Transverse colon (tissue), 4 donors: ENCODE measurements at regions not wholly inside any gene's neighbourhood (a gene's known extent, or its start where the extent isn't known, plus 50 kb on each side); places are given as distances from the start of the nearest gene placed in this dataset.
"Not testable (repeated sequence)": the region's sequence is repeated elsewhere in the genome, so short reads cannot be mapped to it uniquely, and the experiment has no call there.

ENCODE experiments used
- DNase-seq: peaks from one replicate; pipeline ENCODE4 v3.0.0-alpha.2; 2019
- H3K27ac ChIP-seq, 4 donors: fragments of 200-600 bp; sonication (generic); 2 replicates each; pipeline ENCODE4 v1.5.1; 2016 to 2018; ENCODE audit warnings: inconsistent platforms in 4 of 4
- H3K27me3 ChIP-seq: fragments of 200-600 bp; sonication (generic); 2 replicates; pipeline ENCODE4 v1.5.1; 2017; ENCODE audit warnings: inconsistent platforms
- H3K36me3 ChIP-seq, 4 donors: fragments of 200-600 bp; sonication (generic); 2 replicates each; pipeline ENCODE4 v1.5.1; 2017 to 2019; ENCODE audit warnings: inconsistent platforms in 4 of 4
- H3K4me1 ChIP-seq, 4 donors: fragments of 200-600 bp; sonication (generic); 2 replicates each; pipeline ENCODE4 v1.5.1; 2017 to 2020; ENCODE audit warnings: inconsistent platforms in 4 of 4
- H3K4me3 ChIP-seq, 4 donors: fragments of 200-600 bp; sonication (generic); 1 replicate in 1 of 4; 2 replicates in 3 of 4; pipeline versions ENCODE4 v1.5.1 to v1.6.1; 2017 to 2019; ENCODE audit warnings: inconsistent platforms in 4 of 4
- H3K9me3 ChIP-seq, 2 donors: fragments of 200-600 bp; sonication (generic); 2 replicates each; pipeline ENCODE4 v1.5.1; 2017 to 2019; ENCODE audit warnings: inconsistent platforms in 2 of 2
- EP300 ChIP-seq: sonication (generic); formaldehyde crosslinking; IDR thresholded peaks from one replicate; pipeline ENCODE4 v1.6.1; 2017; ENCODE audit warnings: antibody characterized with exemption, low read depth
- POLR2A ChIP-seq: fragments of 450-650 bp; IDR thresholded peaks from one replicate; pipeline ENCODE4 v1.6.1; 2016; ENCODE audit warnings: antibody characterized with exemption, mild to moderate bottlenecking, moderate library complexity
- POLR2AphosphoS5 ChIP-seq, 3 donors: sonication (generic); formaldehyde crosslinking; IDR thresholded peaks; one replicate each; pipeline ENCODE4 v1.6.1; 2016; ENCODE audit warnings: antibody characterized with exemption in 3 of 3
- WGBS, 2 donors: methylation state at CpG; one replicate each; pipeline ENCODE4 v1.1.5; 2018; ENCODE audit warnings: low coverage in 1 of 2; 5-methylcytosine and 5-hydroxymethylcytosine counted together
- in situ Hi-C, 4 donors: fragments of 200-750 bp; cut with MboI; loops; one replicate each; pipeline versions ENCODE4 v1.15.0 to v1.15.1; 2017; ENCODE audit warnings: low sequenced_read_pairs in 3 of 4, low pct_ligation_motif_present in 1 of 4, low pct_unique_long_range_greater_than_20kb in 1 of 4
- intact Hi-C: fragments of 100-400 bp; cut with DNase I; formaldehyde crosslinking; loops from one replicate; pipeline ENCODE4 v1.15.1; 2023; ENCODE audit warnings: low total_unique reads
- TF ChIP-seq, protein P1 (sequence below), 5 experiments: fragments of 200-600 bp in 3 of 5; fragments of 450-650 bp in 2 of 5; sonication (generic) in 3 of 5; IDR thresholded peaks; 1 replicate in 2 of 5; 2 replicates in 3 of 5; pipeline ENCODE4 v1.5.1; 2016 to 2017; ENCODE audit warnings: antibody characterized with exemption in 5 of 5, inconsistent platforms in 3 of 5, mild to moderate bottlenecking in 2 of 5, moderate library complexity in 1 of 5

DNA sequence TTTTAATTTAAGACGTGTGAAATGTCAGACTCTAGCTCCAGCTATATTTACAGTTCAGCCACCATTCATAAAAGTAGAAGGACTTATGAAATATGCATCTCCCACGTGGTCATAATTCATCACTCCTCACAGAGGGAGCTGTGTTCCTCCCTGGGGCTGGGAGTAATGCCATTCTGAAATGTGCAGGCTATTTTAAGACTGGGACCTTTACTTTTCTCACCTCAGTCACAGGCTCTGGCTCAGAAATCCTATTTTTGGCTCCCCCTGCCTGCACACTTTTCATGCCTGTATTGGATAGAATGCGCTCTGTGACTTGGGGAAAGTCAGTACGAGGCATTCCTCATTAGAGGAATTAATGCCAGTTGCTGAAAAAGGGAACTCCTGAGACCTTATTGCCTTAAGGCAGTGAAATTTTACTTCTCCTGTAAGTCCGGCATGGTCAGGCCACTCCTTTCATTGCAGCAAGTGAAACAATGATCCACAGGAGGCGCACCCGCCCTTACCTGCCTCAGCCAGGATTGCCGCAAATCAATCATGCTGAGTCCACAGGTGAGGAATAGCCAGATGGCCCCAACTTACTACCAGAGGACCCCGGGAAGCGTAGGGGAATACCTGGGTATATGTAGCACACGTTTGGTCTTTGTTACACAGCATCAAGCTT, 1133.2 kb upstream of the TMEM132C start:
- Histone ChIP-seq H3K36me3 (no peaks in the 10 kb centered on the region), H3K4me3 (no peak overlapping the region), H3K4me1 (no peaks in the 10 kb centered on the region), H3K9me3 (peaks cover 0 to 3% of the 10 kb centered on the region in 2 donors), H3K27ac (no peak overlapping the region), H3K27me3 (no peaks in the 10 kb centered on the region)
- TF ChIP-seq, protein P1, sequence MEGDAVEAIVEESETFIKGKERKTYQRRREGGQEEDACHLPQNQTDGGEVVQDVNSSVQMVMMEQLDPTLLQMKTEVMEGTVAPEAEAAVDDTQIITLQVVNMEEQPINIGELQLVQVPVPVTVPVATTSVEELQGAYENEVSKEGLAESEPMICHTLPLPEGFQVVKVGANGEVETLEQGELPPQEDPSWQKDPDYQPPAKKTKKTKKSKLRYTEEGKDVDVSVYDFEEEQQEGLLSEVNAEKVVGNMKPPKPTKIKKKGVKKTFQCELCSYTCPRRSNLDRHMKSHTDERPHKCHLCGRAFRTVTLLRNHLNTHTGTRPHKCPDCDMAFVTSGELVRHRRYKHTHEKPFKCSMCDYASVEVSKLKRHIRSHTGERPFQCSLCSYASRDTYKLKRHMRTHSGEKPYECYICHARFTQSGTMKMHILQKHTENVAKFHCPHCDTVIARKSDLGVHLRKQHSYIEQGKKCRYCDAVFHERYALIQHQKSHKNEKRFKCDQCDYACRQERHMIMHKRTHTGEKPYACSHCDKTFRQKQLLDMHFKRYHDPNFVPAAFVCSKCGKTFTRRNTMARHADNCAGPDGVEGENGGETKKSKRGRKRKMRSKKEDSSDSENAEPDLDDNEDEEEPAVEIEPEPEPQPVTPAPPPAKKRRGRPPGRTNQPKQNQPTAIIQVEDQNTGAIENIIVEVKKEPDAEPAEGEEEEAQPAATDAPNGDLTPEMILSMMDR (IDR thresholded peaks at IDR 0.05), result no peak
- TF ChIP-seq EP300, result no peak
- no peak for TF ChIP-seq POLR2A
- TF ChIP-seq POLR2AphosphoS5 (IDR thresholded peaks at IDR 0.05), result no peak
- DNase-seq, result no peak
- in situ Hi-C loops, result no loop called here
- WGBS, 2 donors, result 33 to 71% methylated on average over 2 to 11 of the region's 11 CpGs
- intact Hi-C loops, result no loop called here

DNA sequence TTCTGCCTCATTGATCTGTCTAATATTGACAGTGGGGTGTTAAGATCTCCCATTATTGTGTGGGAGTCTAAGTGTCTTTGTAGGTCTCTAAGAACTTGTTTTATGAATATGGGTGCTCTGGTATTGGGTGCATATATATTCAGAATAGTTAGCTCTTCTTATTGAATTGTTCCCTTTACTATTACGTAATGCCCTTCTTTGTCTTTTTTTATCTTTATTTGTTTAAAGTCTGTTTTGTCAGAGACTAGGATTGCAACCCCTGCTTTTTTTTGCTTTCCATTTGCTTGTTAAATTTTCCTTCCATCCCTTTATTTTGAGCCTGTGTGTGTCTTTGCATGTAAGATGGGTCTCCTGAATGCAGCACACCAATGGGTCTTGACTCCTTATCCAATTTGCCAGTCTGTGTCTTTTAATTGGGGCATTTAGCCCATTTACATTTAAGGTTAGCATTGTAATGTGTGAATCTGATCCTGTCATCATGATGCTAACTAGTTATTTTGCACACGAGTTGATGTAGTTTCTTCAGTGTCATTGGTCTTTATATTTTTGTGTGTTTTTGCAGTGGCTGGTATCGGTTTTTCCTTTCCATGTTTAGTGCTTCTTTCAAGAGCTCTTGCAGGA, 1126.0 kb upstream of the TMEM132C start:
- DNase-seq, H3K4me3 ChIP-seq, H3K36me3 ChIP-seq, in situ Hi-C loops, intact Hi-C loops, H3K27me3 ChIP-seq, H3K9me3 ChIP-seq, H3K4me1 ChIP-seq, H3K27ac ChIP-seq: not testable (repeated sequence)
- 81 to 86% methylated on average over 2 to 3 of the region's 3 CpGs for WGBS, 2 donors

DNA sequence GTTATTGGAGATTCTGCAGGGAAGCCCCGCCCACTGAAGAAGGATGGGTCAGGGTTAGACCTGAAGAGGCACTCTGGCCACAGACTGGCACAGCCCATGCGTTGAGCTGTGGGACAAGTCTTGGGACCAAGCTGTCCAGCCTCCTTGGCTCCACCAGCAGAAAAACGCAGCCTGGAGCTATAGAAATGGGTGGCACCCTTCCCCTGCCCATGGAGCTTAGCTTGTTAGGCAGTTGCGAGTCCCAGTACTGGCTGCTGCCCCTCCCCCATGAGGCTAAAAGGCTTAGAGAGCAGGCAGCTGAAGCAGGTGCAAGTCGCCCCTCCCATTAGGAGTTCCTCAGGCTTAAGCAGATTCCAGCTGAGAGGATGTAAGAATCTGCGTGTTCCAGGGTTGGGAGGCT, 1124.0 kb upstream of the TMEM132C start:
- in situ Hi-C loops (no loop called here), intact Hi-C loops (no loop called here)
- Histone ChIP-seq H3K4me1 (peaks cover 0 to 9% (median 8%) of the 10 kb centered on the region in 4 donors), H3K36me3 (no peaks in the 10 kb centered on the region), H3K4me3 (no peak overlapping the region), H3K27me3 (no peaks in the 10 kb centered on the region), H3K27ac (no peak overlapping the region), H3K9me3 (peaks cover 0 to 3% of the 10 kb centered on the region in 2 donors)
- DNase-seq, result no peak
- WGBS, 2 donors, result 82% methylated on average over 6 of the region's 6 CpGs; no CpG with 5 or more reads in 1 of the 2 donors
- TF ChIP-seq, protein P1 (IDR thresholded peaks at IDR 0.05), result no peak
- no peak for TF ChIP-seq EP300
- no peak for TF ChIP-seq POLR2A
- TF ChIP-seq POLR2AphosphoS5 (IDR thresholded peaks at IDR 0.05), result no peak

DNA sequence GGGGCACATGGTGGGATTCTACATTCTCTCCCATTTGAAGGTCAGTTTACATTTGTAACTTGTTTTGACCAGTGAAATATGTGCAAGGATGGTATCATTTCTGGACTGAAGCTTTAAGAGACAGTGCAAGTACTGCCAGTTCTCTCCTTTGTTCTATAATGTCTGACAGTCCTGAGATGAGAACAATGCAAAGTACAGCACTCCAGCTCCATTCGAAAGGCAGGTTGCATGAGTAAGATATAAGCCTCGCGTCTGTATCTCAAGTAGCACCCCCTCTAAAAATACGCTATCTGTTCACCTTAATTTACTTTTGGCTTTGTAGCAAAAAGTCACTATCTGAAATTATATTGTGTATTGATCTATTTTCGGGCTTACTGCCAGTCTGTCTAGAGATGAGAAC, 1122.2 kb upstream of the TMEM132C start:
- intact Hi-C loops (no loop called here), in situ Hi-C loops (no loop called here)
- Histone ChIP-seq H3K27ac (no peak overlapping the region), H3K4me3 (no peak overlapping the region), H3K9me3 (no peaks in the 10 kb centered on the region), H3K4me1 (peaks cover 0 to 9% (median 8%) of the 10 kb centered on the region in 4 donors), H3K36me3 (no peaks in the 10 kb centered on the region), H3K27me3 (no peaks in the 10 kb centered on the region)
- TF ChIP-seq EP300 (no peak), POLR2AphosphoS5 (IDR thresholded peaks at IDR 0.05) (no peak), POLR2A (no peak)
- TF ChIP-seq, protein P1 (IDR thresholded peaks at IDR 0.05), result no peak
- DNase-seq, result no peak
- 84 to 91% methylated on average over 3 to 5 of the region's 5 CpGs for WGBS, 2 donors
